Hepatocyte (in vitro differentiated cells): ENCODE measurements at regions not wholly inside any gene's neighbourhood (a gene's known extent, or its start where the extent isn't known, plus 50 kb on each side); places are given as distances from the start of the nearest gene placed in this dataset.

Experiments used
- CTCF ChIP-seq: fragments of 200-600 bp; sonication (generic); IDR thresholded peaks from 2 replicates; pipeline ENCODE4 v1.5.1; 2016; ENCODE audit warnings: antibody characterized with exemption, mild to moderate bottlenecking; ENCODE audit not compliant: poor library complexity
- EZH2 ChIP-seq: fragments of 200-600 bp; sonication (generic); IDR thresholded peaks from 2 replicates; pipeline ENCODE4 v1.6.1; 2016; ENCODE audit warnings: antibody characterized with exemption, mild to moderate bottlenecking, borderline replicate concordance
- EZH2phosphoT487 ChIP-seq: fragments of 200-600 bp; sonication (generic); IDR thresholded peaks from one replicate; pipeline ENCODE4 v1.6.1; 2018; ENCODE audit warnings: antibody characterized with exemption, mild to moderate bottlenecking, low read depth, moderate library complexity; ENCODE audit not compliant: unreplicated experiment, severe bottlenecking

GRCh38 chr9:120016231-120016630, 563.7 kb downstream of the CDK5RAP2 start:
- TF ChIP-seq CTCF (no peak), EZH2 (no peak), EZH2phosphoT487 (no peak)
